ENCODE measurements at regions not wholly inside any gene's neighbourhood (a gene's known extent, or its start where the extent isn't known, plus 50 kb on each side); places are given as distances from the start of the nearest gene placed in this dataset.

- TF ChIP-seq CTCF (IDR thresholded peaks at IDR 0.05): no peak
- no peak for TF ChIP-seq POLR2A (IDR thresholded peaks at IDR 0.05)
- no peak for TF ChIP-seq POLR2AphosphoS5 (IDR thresholded peaks at IDR 0.05)
Observed at GRCh38 chr2:78865667-78866066, 159.8 kb upstream of the REG3G start.

All from transverse colon (tissue), 4 donors.